WTC11 (cell line): ENCODE measurements at regions not wholly inside any gene's neighbourhood (a gene's known extent, or its start where the extent isn't known, plus 50 kb on each side); places are given as distances from the start of the nearest gene placed in this dataset.

Source experiments
- FOXJ3 ChIP-seq: sonication (generic); formaldehyde crosslinking; IDR thresholded peaks from 2 replicates; pipeline ENCODE4 v1.9.0; 2021; ENCODE audit warnings: missing genetic modification reagents, mild to moderate bottlenecking, borderline replicate concordance
- SP1 ChIP-seq: sonication (generic); formaldehyde crosslinking; conservative IDR thresholded peaks from 2 replicates; pipeline ENCODE4 v1.8.1; 2022; ENCODE audit warnings: missing genetic modification reagents
- TP53 ChIP-seq: sonication (generic); formaldehyde crosslinking; IDR thresholded peaks from 2 replicates; pipeline ENCODE4 v1.8.1; 2023; ENCODE audit warnings: mild to moderate bottlenecking, missing genetic modification reagents
- ZNF263 ChIP-seq: sonication (generic); formaldehyde crosslinking; IDR thresholded peaks from 2 replicates; pipeline ENCODE4 v1.8.1; 2022; ENCODE audit warnings: low read depth, mild to moderate bottlenecking, moderate library complexity, missing genetic modification reagents
- TF ChIP-seq, protein P1 (sequence below): sonication (generic); formaldehyde crosslinking; IDR thresholded peaks from 2 replicates; pipeline ENCODE4 v1.8.1; 2022; ENCODE audit warnings: low read depth, missing genetic modification reagents, borderline replicate concordance
- TF ChIP-seq, protein P2 (sequence below): sonication (generic); formaldehyde crosslinking; IDR thresholded peaks from 2 replicates; pipeline ENCODE4 v1.8.1; 2023; ENCODE audit warnings: mild to moderate bottlenecking, missing genetic modification reagents, moderate library complexity
- TF ChIP-seq, protein P3 (sequence below): fragments of 250-450 bp; sonication (Bioruptor Pico); IDR thresholded peaks from 2 replicates; pipeline ENCODE4 v2.1.2; 2022; ENCODE audit warnings: mild to moderate bottlenecking, moderate library complexity

DNA sequence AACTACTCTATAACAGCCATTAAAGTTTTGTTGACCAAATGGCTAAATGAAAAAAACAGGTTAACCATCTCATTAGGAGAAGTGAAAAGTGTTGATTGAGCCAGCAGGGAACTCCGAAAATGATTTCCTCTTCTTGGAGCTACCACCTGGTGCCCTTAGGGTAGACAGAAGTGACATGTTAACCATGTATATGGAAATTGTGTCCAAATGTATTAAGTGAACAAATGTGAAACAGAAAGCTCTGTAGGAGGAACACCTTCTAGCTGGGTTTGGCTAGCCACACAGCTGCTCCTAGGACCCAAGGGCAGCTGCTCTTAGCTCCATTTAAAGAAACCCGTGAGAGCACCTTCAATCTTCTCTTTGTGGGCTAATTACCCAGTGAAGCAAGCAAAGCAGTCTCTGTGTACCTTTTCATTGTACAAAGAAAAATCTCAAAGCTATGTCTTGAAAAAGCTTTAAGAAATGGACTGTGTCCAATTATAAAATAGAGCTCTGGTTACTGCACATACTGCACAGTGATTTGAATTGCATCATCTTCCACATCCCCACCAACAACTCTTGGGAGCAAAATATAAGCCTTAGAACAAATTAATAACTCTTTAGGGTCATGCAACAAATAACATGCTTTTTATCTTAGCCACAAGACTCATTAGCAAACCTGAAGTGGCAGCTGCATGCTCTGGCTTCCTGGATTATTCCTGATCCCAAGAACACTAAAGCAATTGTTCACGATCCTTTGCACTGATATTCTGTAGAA, 59.2 kb upstream of the PARM1 start:
- TF ChIP-seq, protein P1, sequence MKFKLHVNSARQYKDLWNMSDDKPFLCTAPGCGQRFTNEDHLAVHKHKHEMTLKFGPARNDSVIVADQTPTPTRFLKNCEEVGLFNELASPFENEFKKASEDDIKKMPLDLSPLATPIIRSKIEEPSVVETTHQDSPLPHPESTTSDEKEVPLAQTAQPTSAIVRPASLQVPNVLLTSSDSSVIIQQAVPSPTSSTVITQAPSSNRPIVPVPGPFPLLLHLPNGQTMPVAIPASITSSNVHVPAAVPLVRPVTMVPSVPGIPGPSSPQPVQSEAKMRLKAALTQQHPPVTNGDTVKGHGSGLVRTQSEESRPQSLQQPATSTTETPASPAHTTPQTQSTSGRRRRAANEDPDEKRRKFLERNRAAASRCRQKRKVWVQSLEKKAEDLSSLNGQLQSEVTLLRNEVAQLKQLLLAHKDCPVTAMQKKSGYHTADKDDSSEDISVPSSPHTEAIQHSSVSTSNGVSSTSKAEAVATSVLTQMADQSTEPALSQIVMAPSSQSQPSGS, result no peak
- TF ChIP-seq TP53 (no peak), ZNF263 (CRISPR knock-in tag) (no peak), SP1 (CRISPR knock-in tag) (no peak), FOXJ3 (no peak)
- TF ChIP-seq, protein P2, sequence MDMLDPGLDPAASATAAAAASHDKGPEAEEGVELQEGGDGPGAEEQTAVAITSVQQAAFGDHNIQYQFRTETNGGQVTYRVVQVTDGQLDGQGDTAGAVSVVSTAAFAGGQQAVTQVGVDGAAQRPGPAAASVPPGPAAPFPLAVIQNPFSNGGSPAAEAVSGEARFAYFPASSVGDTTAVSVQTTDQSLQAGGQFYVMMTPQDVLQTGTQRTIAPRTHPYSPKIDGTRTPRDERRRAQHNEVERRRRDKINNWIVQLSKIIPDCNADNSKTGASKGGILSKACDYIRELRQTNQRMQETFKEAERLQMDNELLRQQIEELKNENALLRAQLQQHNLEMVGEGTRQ (CRISPR knock-in tag), result no peak
- TF ChIP-seq, protein P3, sequence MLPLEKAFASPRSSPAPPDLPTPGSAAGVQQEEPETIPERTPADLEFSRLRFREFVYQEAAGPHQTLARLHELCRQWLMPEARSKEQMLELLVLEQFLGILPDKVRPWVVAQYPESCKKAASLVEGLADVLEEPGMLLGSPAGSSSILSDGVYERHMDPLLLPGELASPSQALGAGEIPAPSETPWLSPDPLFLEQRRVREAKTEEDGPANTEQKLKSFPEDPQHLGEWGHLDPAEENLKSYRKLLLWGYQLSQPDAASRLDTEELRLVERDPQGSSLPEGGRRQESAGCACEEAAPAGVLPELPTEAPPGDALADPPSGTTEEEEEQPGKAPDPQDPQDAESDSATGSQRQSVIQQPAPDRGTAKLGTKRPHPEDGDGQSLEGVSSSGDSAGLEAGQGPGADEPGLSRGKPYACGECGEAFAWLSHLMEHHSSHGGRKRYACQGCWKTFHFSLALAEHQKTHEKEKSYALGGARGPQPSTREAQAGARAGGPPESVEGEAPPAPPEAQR (CRISPR knock-in tag), result no peak
